CD4-positive, CD25-positive, alpha-beta regulatory T cell (primary cell): ENCODE measurements at regions not wholly inside any gene's neighbourhood (a gene's known extent, or its start where the extent isn't known, plus 50 kb on each side); places are given as distances from the start of the nearest gene placed in this dataset.
"Not testable (repeated sequence)": the region's sequence is repeated elsewhere in the genome, so short reads cannot be mapped to it uniquely, and the experiment has no call there.

Source experiments
- ATAC-seq, 2 donors: fragments of 150-1000 bp; cut with Tn5 transposase; one replicate each; pipeline ENCODE4 v1.10.0; 2021; ENCODE audit warnings: low read depth in 2 of 2, moderate number of reproducible peaks in 2 of 2, moderate library complexity in 1 of 2
- DNase-seq, 3 donors: peaks; one replicate each; pipeline versions ENCODE4 v3.0.0 to v3.0.0-alpha.2; 2012 to 2022; ENCODE audit warnings: mixed read lengths in 1 of 3
- H3K27ac ChIP-seq: one replicate; pipeline ENCODE4 v1.7.0; 2013; ENCODE audit warnings: mild to moderate bottlenecking, low read length; ENCODE audit not compliant: insufficient read depth, poor library complexity, severe bottlenecking
- H3K27me3 ChIP-seq: one replicate; pipeline ENCODE4 v1.7.0; 2013; ENCODE audit warnings: low read length; ENCODE audit not compliant: control insufficient read depth, insufficient read depth
- H3K36me3 ChIP-seq: one replicate; pipeline ENCODE4 v1.7.0; 2013; ENCODE audit warnings: mild to moderate bottlenecking, low read length, moderate library complexity; ENCODE audit not compliant: control insufficient read depth, insufficient read depth
- H3K4me1 ChIP-seq: 2 replicates; pipeline ENCODE4 v1.7.0; 2013; ENCODE audit warnings: mild to moderate bottlenecking, low read length; ENCODE audit not compliant: insufficient read depth, control insufficient read depth, poor library complexity, severe bottlenecking
- H3K4me3 ChIP-seq: one replicate; pipeline ENCODE4 v1.7.0; 2013; ENCODE audit warnings: low read depth, mild to moderate bottlenecking, low read length, moderate library complexity
- H3K9me3 ChIP-seq, 2 experiments: 1 replicate in 1 of 2; 2 replicates in 1 of 2; pipeline ENCODE4 v1.7.0; 2013; ENCODE audit warnings: low read length in 2 of 2, mild to moderate bottlenecking in 1 of 2, moderate library complexity in 1 of 2; ENCODE audit not compliant: control insufficient read depth in 2 of 2
- H3K27ac Mint-ChIP-seq, 3 donors: one replicate each; pipeline ENCODE4 v1.8.0; 2020 to 2022; ENCODE audit warnings: mild to moderate bottlenecking in 3 of 3, mixed read lengths in 3 of 3, moderate library complexity in 2 of 3
- H3K27me3 Mint-ChIP-seq: one replicate; pipeline ENCODE4 v1.8.0; 2022; ENCODE audit warnings: mild to moderate bottlenecking, mixed read lengths
- H3K36me3 Mint-ChIP-seq: one replicate; pipeline ENCODE4 v1.8.0; 2020; ENCODE audit warnings: mixed read lengths
- H3K4me1 Mint-ChIP-seq, 4 donors: one replicate each; pipeline ENCODE4 v1.8.0; 2020 to 2022; ENCODE audit warnings: mixed read lengths in 4 of 4, mild to moderate bottlenecking in 1 of 4
- H3K4me3 Mint-ChIP-seq, 4 donors: one replicate each; pipeline ENCODE4 v1.8.0; 2020 to 2022; ENCODE audit warnings: mild to moderate bottlenecking in 4 of 4, mixed read lengths in 4 of 4, moderate library complexity in 3 of 4
- H3K9me3 Mint-ChIP-seq, 7 donors: one replicate each; pipeline ENCODE4 v1.8.0; 2020 to 2022; ENCODE audit warnings: mixed read lengths in 7 of 7, mild to moderate bottlenecking in 3 of 7, moderate library complexity in 2 of 7

DNA sequence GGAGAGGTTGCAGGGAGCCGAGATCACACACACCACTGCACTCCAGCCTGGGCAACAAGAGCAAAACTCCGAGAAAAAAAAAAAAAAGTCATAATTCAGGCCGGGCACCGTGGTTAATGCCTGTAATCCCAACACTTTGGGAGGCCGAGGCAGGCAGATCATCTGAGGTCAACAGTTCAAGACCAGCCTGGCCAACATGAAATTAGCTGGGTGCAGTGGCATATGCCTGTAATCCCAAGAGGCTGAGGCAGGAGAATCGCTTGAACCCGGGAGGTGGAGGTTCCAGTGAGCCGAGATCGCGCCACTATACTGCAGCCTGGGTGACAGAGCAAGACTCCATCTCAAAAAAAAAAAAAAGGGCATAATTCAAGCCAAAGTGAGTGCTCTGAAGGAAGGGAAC is 50.8 kb upstream of the SEC14L1 start:
- H3K27me3 ChIP-seq, H3K9me3 Mint-ChIP-seq, H3K4me3 ChIP-seq, ATAC-seq, DNase-seq, H3K9me3 ChIP-seq: not testable (repeated sequence)
- Mint-ChIP-seq H3K27me3 (peaks cover 15% of the 10 kb centered on the region), H3K4me1 (peaks cover 6 to 68% (median 43%) of the 10 kb centered on the region in 4 donors), H3K27ac (peak overlapping the region; percentile 71 to 100 (median 92)), H3K36me3 (peaks cover 24% of the 10 kb centered on the region), H3K4me3 (peak overlapping the region; percentile 78 to 99 (median 98))
- peaks cover 34% of the 10 kb centered on the region for H3K4me1 ChIP-seq
- peak overlapping the region; percentile 41 for H3K27ac ChIP-seq
- H3K36me3 ChIP-seq, result peaks cover 39% of the 10 kb centered on the region

DNA sequence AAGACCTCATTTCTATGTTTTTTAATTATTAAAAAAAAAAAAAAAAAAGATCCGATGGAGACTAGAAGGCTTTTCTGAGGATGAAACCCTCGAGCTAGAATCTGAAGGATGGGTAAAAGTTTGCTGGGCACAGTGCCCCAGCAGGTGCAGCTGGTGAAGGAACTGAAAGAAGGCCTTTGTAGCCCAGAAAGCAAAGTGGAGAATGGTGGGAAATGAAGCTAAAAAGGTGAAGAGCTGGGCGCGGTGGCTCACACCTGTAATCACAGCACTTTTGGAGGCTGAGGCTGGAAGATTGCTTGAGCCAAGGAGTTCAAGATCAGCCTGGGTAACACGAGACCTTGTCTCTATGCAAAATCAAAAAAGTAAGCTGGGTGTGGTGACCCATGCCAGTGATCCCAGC is 50.3 kb upstream of the SEC14L1 start:
- Histone ChIP-seq H3K27ac (peak overlapping the region; percentile 41), H3K4me1 (peaks cover 34% of the 10 kb centered on the region), H3K36me3 (peaks cover 44% of the 10 kb centered on the region), H3K9me3 (no peaks in the 10 kb centered on the region), H3K4me3 (no peak overlapping the region), H3K27me3 (no peaks in the 10 kb centered on the region)
- Mint-ChIP-seq H3K4me1 (peaks cover 6 to 70% (median 46%) of the 10 kb centered on the region in 4 donors), H3K27me3 (peaks cover 15% of the 10 kb centered on the region), H3K4me3 (peak overlapping the region; percentile 64 to 98 (median 73)), H3K9me3 (no peaks in the 10 kb centered on the region), H3K27ac (peak overlapping the region in 2 of 3 donors; percentile 71 to 100), H3K36me3 (peaks cover 26% of the 10 kb centered on the region)
- ATAC-seq (no peak), DNase-seq (no peak)
